WTC11 (cell line): ENCODE measurements at regions not wholly inside any gene's neighbourhood (a gene's known extent, or its start where the extent isn't known, plus 50 kb on each side); places are given as distances from the start of the nearest gene placed in this dataset.

Experiments
- JUN ChIP-seq: sonication (generic); formaldehyde crosslinking; IDR thresholded peaks from 2 replicates; pipeline ENCODE4 v1.8.0; 2023; ENCODE audit warnings: mild to moderate bottlenecking, missing genetic modification reagents
- ZNF317 ChIP-seq: sonication (generic); formaldehyde crosslinking; IDR thresholded peaks from 2 replicates; pipeline ENCODE4 v1.8.1; 2023; ENCODE audit warnings: low read depth, mild to moderate bottlenecking, moderate library complexity, missing genetic modification reagents, borderline replicate concordance
- TF ChIP-seq, protein P1 (sequence below): fragments of 200-600 bp; IDR thresholded peaks from 2 replicates; pipeline ENCODE4 v1.8.0; 2022; ENCODE audit warnings: antibody characterized with exemption

DNA sequence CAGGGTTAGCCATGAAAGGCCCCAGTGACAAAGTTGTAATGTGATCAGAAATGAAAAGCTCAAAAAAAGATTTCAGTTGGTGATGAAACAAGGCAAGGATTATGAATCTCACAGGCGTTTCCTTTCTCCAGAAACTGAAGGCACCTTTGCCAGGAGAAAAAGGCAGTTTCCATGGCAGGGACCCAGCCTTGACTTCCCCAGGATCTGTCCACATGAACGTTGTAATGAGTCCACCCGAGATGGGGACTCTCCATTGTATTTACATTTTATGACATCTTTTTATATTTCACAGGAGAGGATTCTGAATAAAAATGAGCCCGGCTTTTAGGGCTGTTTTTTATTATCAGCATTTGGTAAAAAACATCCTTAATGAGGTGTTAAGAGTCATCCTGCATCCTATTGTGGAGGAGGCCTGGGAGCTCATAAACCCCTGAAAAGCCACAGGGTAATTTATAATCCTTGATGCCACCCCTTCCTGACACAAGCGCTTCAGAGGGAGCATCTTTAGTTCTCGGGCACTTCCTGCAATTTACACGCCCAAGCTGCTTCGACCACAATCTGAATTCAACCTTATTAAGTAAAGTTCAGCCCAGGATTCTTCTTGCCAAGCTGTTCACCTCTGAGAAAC is 74.1 kb upstream of the SALL4 start:
- no peak for TF ChIP-seq JUN (CRISPR knock-in tag)
- no peak for TF ChIP-seq ZNF317 (CRISPR knock-in tag)
- TF ChIP-seq, protein P1, sequence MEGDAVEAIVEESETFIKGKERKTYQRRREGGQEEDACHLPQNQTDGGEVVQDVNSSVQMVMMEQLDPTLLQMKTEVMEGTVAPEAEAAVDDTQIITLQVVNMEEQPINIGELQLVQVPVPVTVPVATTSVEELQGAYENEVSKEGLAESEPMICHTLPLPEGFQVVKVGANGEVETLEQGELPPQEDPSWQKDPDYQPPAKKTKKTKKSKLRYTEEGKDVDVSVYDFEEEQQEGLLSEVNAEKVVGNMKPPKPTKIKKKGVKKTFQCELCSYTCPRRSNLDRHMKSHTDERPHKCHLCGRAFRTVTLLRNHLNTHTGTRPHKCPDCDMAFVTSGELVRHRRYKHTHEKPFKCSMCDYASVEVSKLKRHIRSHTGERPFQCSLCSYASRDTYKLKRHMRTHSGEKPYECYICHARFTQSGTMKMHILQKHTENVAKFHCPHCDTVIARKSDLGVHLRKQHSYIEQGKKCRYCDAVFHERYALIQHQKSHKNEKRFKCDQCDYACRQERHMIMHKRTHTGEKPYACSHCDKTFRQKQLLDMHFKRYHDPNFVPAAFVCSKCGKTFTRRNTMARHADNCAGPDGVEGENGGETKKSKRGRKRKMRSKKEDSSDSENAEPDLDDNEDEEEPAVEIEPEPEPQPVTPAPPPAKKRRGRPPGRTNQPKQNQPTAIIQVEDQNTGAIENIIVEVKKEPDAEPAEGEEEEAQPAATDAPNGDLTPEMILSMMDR = no peak
